H1 (cell line): ENCODE measurements at regions not wholly inside any gene's neighbourhood (a gene's known extent, or its start where the extent isn't known, plus 50 kb on each side); places are given as distances from the start of the nearest gene placed in this dataset.

Experiments
- CTCF ChIA-PET: fragments of 300-600 bp; sonication (Branson Sonifier 250); formaldehyde crosslinking; loops from one replicate; lab custom pipeline; 2021; ENCODE audit not compliant: partially characterized antibody; lab: Charles Lee
- POLR2A ChIA-PET: fragments of 300-600 bp; sonication (Branson Sonifier 250); formaldehyde crosslinking; loops from one replicate; lab custom pipeline; 2021; ENCODE audit warnings: inconsistent platforms; ENCODE audit not compliant: partially characterized antibody; lab: Charles Lee
- DNase-seq, 2 experiments: peaks; one replicate each; pipeline versions ENCODE4 v3.0.0 to v3.0.0-alpha.2; 2010 to 2022; ENCODE audit warnings: low spot score in 2 of 2, low read depth in 1 of 2, mixed read lengths in 1 of 2
- FAIRE-seq: peaks from 2 replicates; lab custom pipeline; 2011; peaks lifted over from hg19 to GRCh38; lab: Jason Lieb, UNC
- H2AFZ ChIP-seq: 2 replicates; pipeline ENCODE4 v1.8.1; 2012; ENCODE audit warnings: low read length, inconsistent platforms
- H2AK5ac ChIP-seq: 2 replicates; pipeline ENCODE4 v1.6.1; 2013; ENCODE audit warnings: low read depth, low read length
- H2BK120ac ChIP-seq: replicated peaks from 2 replicates; pipeline ENCODE3; 2013; ENCODE audit warnings: low read depth, low read length, inconsistent platforms
- H2BK12ac ChIP-seq: 2 replicates; pipeline ENCODE4 v1.6.1; 2013; ENCODE audit warnings: low read depth, low read length
- H2BK15ac ChIP-seq: 2 replicates; pipeline ENCODE4 v1.6.1; 2013; ENCODE audit warnings: low read length
- H2BK20ac ChIP-seq: 2 replicates; pipeline ENCODE4 v1.6.1; 2013; ENCODE audit warnings: low read length
- H2BK5ac ChIP-seq: 2 replicates; pipeline ENCODE4 v1.6.1; 2013; ENCODE audit warnings: low read depth, low read length
- H3K14ac ChIP-seq: 2 replicates; pipeline ENCODE4 v1.6.1; 2013; ENCODE audit warnings: inconsistent platforms; ENCODE audit not compliant: insufficient read length
- H3K18ac ChIP-seq: 2 replicates; pipeline ENCODE4 v1.6.1; 2013; ENCODE audit warnings: low read length; ENCODE audit errors: extremely low read depth
- H3K23ac ChIP-seq: 2 replicates; pipeline ENCODE4 v1.6.1; 2013; ENCODE audit warnings: inconsistent platforms; ENCODE audit not compliant: insufficient read length
- H3K23me2 ChIP-seq: 2 replicates; pipeline ENCODE4 v1.6.1; 2013; ENCODE audit warnings: low read depth, low read length
- H3K27ac ChIP-seq: 2 replicates; pipeline ENCODE4 v1.6.1; 2011; ENCODE audit warnings: low read depth, low read length, inconsistent platforms
- H3K27me3 ChIP-seq, 4 experiments: replicated peaks in 1 of 4; 1 replicate in 1 of 4; 2 replicates in 3 of 4; pipeline versions ENCODE4 v1.6.1 to v1.8.1; 2011 to 2013; ENCODE audit warnings: low read length in 3 of 4, mild to moderate bottlenecking in 3 of 4, inconsistent platforms in 2 of 4, mixed read lengths in 2 of 4, moderate library complexity in 1 of 4; ENCODE audit not compliant: control insufficient read depth in 3 of 4, insufficient read depth in 3 of 4; ENCODE audit errors: extremely low read depth in 1 of 4
- H3K36me3 ChIP-seq, 4 experiments: 2 replicates each; pipeline versions ENCODE4 v1.6.1 to v1.8.1; 2011 to 2013; ENCODE audit warnings: mild to moderate bottlenecking in 4 of 4, low read length in 3 of 4, moderate library complexity in 2 of 4, control low read depth in 1 of 4, inconsistent platforms in 1 of 4; ENCODE audit not compliant: insufficient read depth in 4 of 4, control insufficient read depth in 2 of 4
- H3K4ac ChIP-seq: replicated peaks from 2 replicates; pipeline ENCODE3; 2013; ENCODE audit warnings: low read length, low read depth, mixed read lengths, inconsistent platforms; ENCODE audit not compliant: insufficient read length
- H3K4me1 ChIP-seq, 4 experiments: replicated peaks in 1 of 4; 1 replicate in 1 of 4; 2 replicates in 3 of 4; pipeline versions ENCODE4 v1.6.1 to v1.8.1; 2011 to 2013; ENCODE audit warnings: low read length in 3 of 4, inconsistent platforms in 2 of 4, mixed read lengths in 1 of 4; ENCODE audit not compliant: insufficient read depth in 4 of 4, control insufficient read depth in 3 of 4
- H3K4me2 ChIP-seq, 2 experiments: 2 replicates each; pipeline versions ENCODE4 v1.6.1 to v1.8.1; 2011 to 2013; ENCODE audit warnings: low read depth in 2 of 2, low read length in 2 of 2, control low read depth in 1 of 2, inconsistent platforms in 1 of 2, mild to moderate bottlenecking in 1 of 2; ENCODE audit not compliant: insufficient read depth in 1 of 2
- H3K4me3 ChIP-seq, 4 experiments: fragments of 200-600, 300-600 bp in 1 of 4; sonication (generic), shearing (Covaris generic), sonication (Bioruptor Twin) in 1 of 4; 2 replicates each; pipeline versions ENCODE4 v1.5.1 to v1.8.1; 2011 to 2016; ENCODE audit warnings: low read length in 4 of 4, low read depth in 3 of 4, control low read depth in 2 of 4, inconsistent platforms in 2 of 4, mild to moderate bottlenecking in 2 of 4, mixed read lengths in 1 of 4, moderate library complexity in 1 of 4; ENCODE audit not compliant: insufficient read depth in 2 of 4; ENCODE audit errors: extremely low read depth in 1 of 4
- H3K56ac ChIP-seq: replicated peaks from 2 replicates; pipeline ENCODE3; 2013; ENCODE audit warnings: low read depth, mild to moderate bottlenecking, mixed read lengths, low read length, inconsistent platforms; ENCODE audit not compliant: insufficient read length
- H3K79me1 ChIP-seq: 2 replicates; pipeline ENCODE4 v1.6.1; 2013; ENCODE audit warnings: low read depth, low read length, control low read depth
- H3K79me2 ChIP-seq, 2 experiments: 2 replicates each; pipeline versions ENCODE4 v1.6.1 to v1.8.1; 2012 to 2013; ENCODE audit warnings: low read length in 2 of 2, mild to moderate bottlenecking in 2 of 2, inconsistent platforms in 1 of 2; ENCODE audit not compliant: insufficient read depth in 2 of 2, control insufficient read depth in 1 of 2
- H3K9ac ChIP-seq, 4 experiments: replicated peaks in 1 of 4; 1 replicate in 1 of 4; 2 replicates in 3 of 4; pipeline versions ENCODE4 v1.6.1 to v1.8.1; 2011 to 2013; ENCODE audit warnings: low read depth in 3 of 4, low read length in 3 of 4, control low read depth in 2 of 4, mild to moderate bottlenecking in 2 of 4, moderate library complexity in 2 of 4, inconsistent platforms in 1 of 4; ENCODE audit errors: extremely low read depth in 1 of 4
- H3K9me3 ChIP-seq, 2 experiments: 2 replicates each; pipeline versions ENCODE4 v1.6.1 to v1.8.1; 2012 to 2013; ENCODE audit warnings: mild to moderate bottlenecking in 2 of 2, moderate library complexity in 2 of 2, control low read depth in 1 of 2, inconsistent platforms in 1 of 2, low read depth in 1 of 2, low read length in 1 of 2, mixed read lengths in 1 of 2; ENCODE audit not compliant: insufficient read depth in 2 of 2
- H4K20me1 ChIP-seq, 2 experiments: replicated peaks in 1 of 2; 2 replicates each; pipeline versions ENCODE3 to v1.8.1; 2011 to 2013; ENCODE audit warnings: inconsistent platforms in 2 of 2, low read length in 2 of 2, mild to moderate bottlenecking in 1 of 2; ENCODE audit not compliant: insufficient read depth in 2 of 2, control insufficient read depth in 1 of 2
- H4K5ac ChIP-seq: 2 replicates; pipeline ENCODE4 v1.6.1; 2013; ENCODE audit warnings: low read length, low read depth, mixed read lengths, inconsistent platforms; ENCODE audit not compliant: insufficient read length
- H4K8ac ChIP-seq: 2 replicates; pipeline ENCODE4 v1.8.0; 2013; ENCODE audit warnings: mild to moderate bottlenecking, moderate library complexity, low read length, inconsistent platforms; ENCODE audit not compliant: insufficient read depth; ENCODE audit errors: extremely low read depth
- H4K91ac ChIP-seq: replicated peaks from 2 replicates; pipeline ENCODE3; 2013; ENCODE audit warnings: low read length, mixed read lengths, inconsistent platforms; ENCODE audit not compliant: insufficient read length
- ATF2 ChIP-seq: IDR thresholded peaks from 2 replicates; pipeline ENCODE4 v1.6.1; 2012; ENCODE audit warnings: low read length, inconsistent platforms
- BACH1 ChIP-seq: IDR thresholded peaks from 2 replicates; pipeline ENCODE4 v1.6.1; 2012; ENCODE audit warnings: low read length, improper control_type of control experiment
- CREB1 ChIP-seq: IDR thresholded peaks from 2 replicates; pipeline ENCODE4 v1.6.1; 2012; ENCODE audit warnings: inconsistent platforms
- CTBP2 ChIP-seq: IDR thresholded peaks from 2 replicates; pipeline ENCODE4 v1.7.0; 2011; ENCODE audit warnings: borderline replicate concordance, mild to moderate bottlenecking, moderate library complexity, mixed read lengths, low read length; ENCODE audit not compliant: insufficient read depth, insufficient read length
- EP300 ChIP-seq, 2 experiments: IDR thresholded peaks; 1 replicate in 1 of 2; 2 replicates in 1 of 2; pipeline ENCODE4 v1.6.1; 2011 to 2012; ENCODE audit warnings: low read depth in 2 of 2, low read length in 2 of 2, mild to moderate bottlenecking in 2 of 2, borderline replicate concordance in 1 of 2, inconsistent platforms in 1 of 2, moderate library complexity in 1 of 2
- EZH2 ChIP-seq: fragments of 200-600 bp; sonication (generic); IDR thresholded peaks from 2 replicates; pipeline ENCODE4 v1.7.1; 2012; ENCODE audit warnings: low read depth, mild to moderate bottlenecking, moderate library complexity, low read length, inconsistent platforms; ENCODE audit not compliant: severe bottlenecking
- HDAC2 ChIP-seq, 2 experiments: fragments of 300-600 bp in 1 of 2; sonication (generic) in 1 of 2; IDR thresholded peaks; 2 replicates each; pipeline ENCODE4 v1.6.1; 2011 to 2012; ENCODE audit warnings: low read depth in 2 of 2, low read length in 2 of 2, mild to moderate bottlenecking in 2 of 2, moderate library complexity in 2 of 2, borderline replicate concordance in 1 of 2, inconsistent platforms in 1 of 2
- JUN ChIP-seq: IDR thresholded peaks from 2 replicates; pipeline ENCODE4 v1.6.1; 2011; ENCODE audit warnings: low read depth, mild to moderate bottlenecking, improper control_type of control experiment, low read length
- POLR2AphosphoS5 ChIP-seq: IDR thresholded peaks from 2 replicates; pipeline ENCODE4 v1.6.1; 2011; ENCODE audit warnings: low read depth, low read length
- RAD21 ChIP-seq, 2 experiments: IDR thresholded peaks in 1 of 2; conservative IDR thresholded peaks in 1 of 2; 2 replicates each; pipeline ENCODE4 v1.6.1; 2011; ENCODE audit warnings: low read depth in 2 of 2, low read length in 2 of 2, improper control_type of control experiment in 1 of 2, inconsistent platforms in 1 of 2, mild to moderate bottlenecking in 1 of 2, moderate library complexity in 1 of 2
- SP2 ChIP-seq: IDR thresholded peaks from 2 replicates; pipeline ENCODE4 v1.6.1; 2012; ENCODE audit warnings: mild to moderate bottlenecking, low read length, inconsistent platforms
- TCF12 ChIP-seq: IDR thresholded peaks from 2 replicates; pipeline ENCODE4 v1.6.1; 2011; ENCODE audit warnings: low read depth, mild to moderate bottlenecking, low read length
- ZNF274 ChIP-seq: IDR thresholded peaks from 2 replicates; pipeline ENCODE4 v1.7.0; 2012; ENCODE audit warnings: low read length, borderline replicate concordance; ENCODE audit errors: extremely low read depth
- WGBS, 2 experiments: shearing (Covaris generic) in 1 of 2; methylation state at CpG; one replicate each; pipeline versions ENCODE4 v1.1.6 to v1.1.7; 2013 to 2015; ENCODE audit warnings: low lambda C conversion rate in 2 of 2, mixed read lengths in 2 of 2, inconsistent platforms in 1 of 2, low coverage in 1 of 2, missing lambda C conversion rate in 1 of 2; ENCODE audit not compliant: insufficient replicate concordance in 2 of 2, insufficient coverage in 1 of 2, insufficient read length in 1 of 2; ENCODE audit errors: extremely low coverage in 1 of 2, missing lambda C conversion rate in 1 of 2; 5-methylcytosine and 5-hydroxymethylcytosine counted together

- WGBS, 2 experiments: 80% methylated on average over 3 of the region's 3 CpGs; no CpG with 5 or more reads in 1 of the 2 experiments
- TF ChIP-seq SP2 (no peak), JUN (no peak), EZH2 (no peak), ATF2 (no peak), CTBP2 (no peak), POLR2AphosphoS5 (no peak), ZNF274 (no peak), TCF12 (no peak), HDAC2 (IDR thresholded peaks at IDR 0.05; ENCODE audit: borderline replicate concordance in 1 of 2, low read depth in 2 of 2, low read length in 2 of 2) (no peak), EP300 (IDR thresholded peaks at IDR 0.05; ENCODE audit: borderline replicate concordance in 1 of 2, low read depth in 2 of 2, low read length in 2 of 2) (no peak), CREB1 (no peak), BACH1 (no peak), RAD21 (IDR thresholded peaks at IDR 0.05 in 1 of 2, conservative IDR thresholded peaks at IDR 0.05 in 1 of 2; ENCODE audit: low read depth in 2 of 2, low read length in 2 of 2) (no peak)
These were observed 58.7 kb upstream of the GPM6B start for GRCh38 chrX:13875572-13875971.

More at GRCh38 chrX:13875572-13875971, 58.7 kb upstream of the GPM6B start:
- FAIRE-seq (no peak), DNase-seq (no peak)
- no peak overlapping the region for H3K27ac ChIP-seq
- H3K9me3 ChIP-seq: no peaks in the 10 kb centered on the region
- H4K5ac ChIP-seq: no peak overlapping the region
- no peak overlapping the region for H3K9ac ChIP-seq
- no peak overlapping the region for H2AK5ac ChIP-seq
- no peak overlapping the region for H2BK15ac ChIP-seq
- H2BK12ac ChIP-seq: no peak overlapping the region
- peaks cover 7 to 61% of the 10 kb centered on the region in 2 experiments; a peak in 3 of 4 replicates for H3K79me2 ChIP-seq
- no peak overlapping the region for H3K4me2 ChIP-seq
- H2BK5ac ChIP-seq: no peak overlapping the region
- no peaks in the 10 kb centered on the region for H3K36me3 ChIP-seq
- no peak overlapping the region; the same call in 1 of the 2 replicates for H2BK20ac ChIP-seq
- no peak overlapping the region for H3K4ac ChIP-seq
- ChIA-PET POLR2A (no interaction called here), CTCF (no interaction called here)
- no peak overlapping the region for H3K4me3 ChIP-seq
- no peak overlapping the region for H3K18ac ChIP-seq
- peaks cover 0 to 20% (median 5%) of the 10 kb centered on the region in 4 experiments; a peak in 4 of 7 replicates for H3K4me1 ChIP-seq
- H3K23ac ChIP-seq: no peak overlapping the region
- H2AFZ ChIP-seq: no peak overlapping the region
- H3K27me3 ChIP-seq: no peaks in the 10 kb centered on the region
- no peaks in the 10 kb centered on the region for H4K20me1 ChIP-seq
- H3K56ac ChIP-seq: no peak overlapping the region
- no peaks in the 10 kb centered on the region for H3K23me2 ChIP-seq
- no peak overlapping the region for H2BK120ac ChIP-seq
- H3K14ac ChIP-seq: no peak overlapping the region
- H3K79me1 ChIP-seq: no peaks in the 10 kb centered on the region
- no peak overlapping the region for H4K8ac ChIP-seq
- no peak overlapping the region for H4K91ac ChIP-seq
